ENCODE measurements at regions not wholly inside any gene's neighbourhood (a gene's known extent, or its start where the extent isn't known, plus 50 kb on each side); places are given as distances from the start of the nearest gene placed in this dataset.
"Not testable (repeated sequence)": the region's sequence is repeated elsewhere in the genome, so short reads cannot be mapped to it uniquely, and the experiment has no call there.

- not testable (repeated sequence) for H3K27ac ChIP-seq (ENCODE audit: low read depth in 1 of 2, low read length in 2 of 2); H3K9ac ChIP-seq (ENCODE audit: low read depth in 1 of 2, low read length in 2 of 2); H3K4me3 ChIP-seq (ENCODE audit: low read depth in 1 of 3, low read length in 3 of 3); H3K36me3 ChIP-seq (ENCODE audit: control insufficient read depth in 4 of 4, insufficient read depth in 3 of 4, low read depth in 1 of 4, low read length in 3 of 4); DNase-seq (ENCODE audit: low spot score); H3K4me1 ChIP-seq (ENCODE audit: control insufficient read depth in 4 of 4, insufficient read depth in 4 of 4, low read length in 3 of 4); H3K9me3 ChIP-seq (ENCODE audit: control insufficient read depth in 4 of 4, low read length in 3 of 4); H3K27me3 ChIP-seq (ENCODE audit: control insufficient read depth in 4 of 4, insufficient read depth in 4 of 4, low read length in 3 of 4)
- 87% methylated on average over 13 of the region's 13 CpGs for WGBS
Measured at GRCh38 chr2:132068407-132068806, 93.3 kb downstream of the ANKRD30BL start.

GRCh38 chr2:132065391-132065790 is 96.4 kb downstream of the ANKRD30BL start:
- not testable (repeated sequence) for DNase-seq (ENCODE audit: low spot score); H3K36me3 ChIP-seq (ENCODE audit: control insufficient read depth in 4 of 4, insufficient read depth in 3 of 4, low read depth in 1 of 4, low read length in 3 of 4); H3K4me1 ChIP-seq (ENCODE audit: control insufficient read depth in 4 of 4, insufficient read depth in 4 of 4, low read length in 3 of 4); H3K9me3 ChIP-seq (ENCODE audit: control insufficient read depth in 4 of 4, low read length in 3 of 4); H3K9ac ChIP-seq (ENCODE audit: low read depth in 1 of 2, low read length in 2 of 2); H3K4me3 ChIP-seq (ENCODE audit: low read depth in 1 of 3, low read length in 3 of 3); H3K27ac ChIP-seq (ENCODE audit: low read depth in 1 of 2, low read length in 2 of 2); H3K27me3 ChIP-seq (ENCODE audit: control insufficient read depth in 4 of 4, insufficient read depth in 4 of 4, low read length in 3 of 4)
- WGBS, result 69% methylated on average over 1 of the region's 2 CpGs

GRCh38 chr2:132039609-132040236 is 122.0 kb downstream of the ANKRD30BL start:
- not testable (repeated sequence) for H3K9me3 ChIP-seq (ENCODE audit: control insufficient read depth in 4 of 4, low read length in 3 of 4); H3K27me3 ChIP-seq (ENCODE audit: control insufficient read depth in 4 of 4, insufficient read depth in 4 of 4, low read length in 3 of 4); H3K9ac ChIP-seq (ENCODE audit: low read depth in 1 of 2, low read length in 2 of 2); H3K4me1 ChIP-seq (ENCODE audit: control insufficient read depth in 4 of 4, insufficient read depth in 4 of 4, low read length in 3 of 4); H3K4me3 ChIP-seq (ENCODE audit: low read depth in 1 of 3, low read length in 3 of 3); H3K27ac ChIP-seq (ENCODE audit: low read depth in 1 of 2, low read length in 2 of 2); H3K36me3 ChIP-seq (ENCODE audit: control insufficient read depth in 4 of 4, insufficient read depth in 3 of 4, low read depth in 1 of 4, low read length in 3 of 4); DNase-seq (ENCODE audit: low spot score)
- WGBS, result 44% methylated on average over 5 of the region's 5 CpGs

GRCh38 chr2:132038883-132039235 is 122.9 kb downstream of the ANKRD30BL start:
- H3K27ac ChIP-seq (ENCODE audit: low read depth in 1 of 2, low read length in 2 of 2); H3K9me3 ChIP-seq (ENCODE audit: control insufficient read depth in 4 of 4, low read length in 3 of 4); H3K4me1 ChIP-seq (ENCODE audit: control insufficient read depth in 4 of 4, insufficient read depth in 4 of 4, low read length in 3 of 4); H3K4me3 ChIP-seq (ENCODE audit: low read depth in 1 of 3, low read length in 3 of 3); H3K27me3 ChIP-seq (ENCODE audit: control insufficient read depth in 4 of 4, insufficient read depth in 4 of 4, low read length in 3 of 4); H3K9ac ChIP-seq (ENCODE audit: low read depth in 1 of 2, low read length in 2 of 2); DNase-seq (ENCODE audit: low spot score); H3K36me3 ChIP-seq (ENCODE audit: control insufficient read depth in 4 of 4, insufficient read depth in 3 of 4, low read depth in 1 of 4, low read length in 3 of 4): not testable (repeated sequence)
- WGBS, result 4% methylated on average over 1 of the region's 1 CpG

- WGBS, result 2% methylated on average over 84 of the region's 84 CpGs
- H3K27ac ChIP-seq (ENCODE audit: low read depth in 1 of 2, low read length in 2 of 2), result no peak overlapping the region
Measured at GRCh38 chr2:132038179-132038882, 123.4 kb downstream of the ANKRD30BL start.

More at GRCh38 chr2:132038179-132038882, 123.4 kb downstream of the ANKRD30BL start:
- H3K27me3 ChIP-seq (ENCODE audit: control insufficient read depth in 4 of 4, insufficient read depth in 4 of 4, low read length in 3 of 4), result peaks cover 0 to 4% (median 1%) of the 10 kb centered on the region in 4 donors
- peak overlapping the region in 2 of 3 donors; percentile 30 to 60 for H3K4me3 ChIP-seq (ENCODE audit: low read depth in 1 of 3, low read length in 3 of 3)
- no peak for DNase-seq (ENCODE audit: low spot score)
- no peak for TF ChIP-seq REST (IDR thresholded peaks at IDR 0.05)
- TF ChIP-seq EGR1 (IDR thresholded peaks at IDR 0.05; ENCODE audit: low read depth in 2 of 2), result no peak
- no peak for TF ChIP-seq ZBTB33 (IDR thresholded peaks at IDR 0.05)
- no peak for TF ChIP-seq FOXA1 (IDR thresholded peaks at IDR 0.05)
- no peak for TF ChIP-seq ATF3 (IDR thresholded peaks at IDR 0.05)
- TF ChIP-seq TAF1 (conservative IDR thresholded peaks at IDR 0.05), result no peak
- no peak for TF ChIP-seq NR2F2 (IDR thresholded peaks at IDR 0.05)
- TF ChIP-seq SP1 (IDR thresholded peaks at IDR 0.05), result no peak
- no peak for TF ChIP-seq MAX (IDR thresholded peaks at IDR 0.05)
- no peaks in the 10 kb centered on the region for H3K9me3 ChIP-seq (ENCODE audit: control insufficient read depth in 4 of 4, low read length in 3 of 4)
- H3K36me3 ChIP-seq (ENCODE audit: control insufficient read depth in 4 of 4, insufficient read depth in 3 of 4, low read depth in 1 of 4, low read length in 3 of 4), result no peaks in the 10 kb centered on the region
- no peak overlapping the region for H3K9ac ChIP-seq (ENCODE audit: low read depth in 1 of 2, low read length in 2 of 2)
- peaks cover 0 to 10% (median 3%) of the 10 kb centered on the region in 4 donors for H3K4me1 ChIP-seq (ENCODE audit: control insufficient read depth in 4 of 4, insufficient read depth in 4 of 4, low read length in 3 of 4)

Measured in liver (tissue), 7 donors.